ENCODE measurements at regions not wholly inside any gene's neighbourhood (a gene's known extent, or its start where the extent isn't known, plus 50 kb on each side); places are given as distances from the start of the nearest gene placed in this dataset.

- no peak for TF ChIP-seq POLR2A (IDR thresholded peaks at IDR 0.05)
- no peak for TF ChIP-seq CTCF (IDR thresholded peaks at IDR 0.05)
- TF ChIP-seq EP300 (IDR thresholded peaks at IDR 0.05; ENCODE audit: low read depth), result no peak
- no peak for TF ChIP-seq POLR2AphosphoS5 (IDR thresholded peaks at IDR 0.05)
Measured at GRCh38 chr7:86969865-86970264, 89.6 kb downstream of the ELAPOR2 start.

Measured in transverse colon (tissue), 4 donors.